ENCODE measurements at regions not wholly inside any gene's neighbourhood (a gene's known extent, or its start where the extent isn't known, plus 50 kb on each side); places are given as distances from the start of the nearest gene placed in this dataset.
"Not testable (repeated sequence)": the region's sequence is repeated elsewhere in the genome, so short reads cannot be mapped to it uniquely, and the experiment has no call there.

GRCh38 chr20:26091921-26092320, 395.3 kb upstream of the ZNF337 start:
- not testable (repeated sequence) for DNase-seq

GRCh38 chr20:26086195-26086594, 389.5 kb upstream of the ZNF337 start:
- DNase-seq: not testable (repeated sequence)

GRCh38 chr20:26073972-26074371, 377.3 kb upstream of the ZNF337 start:
- DNase-seq: not testable (repeated sequence)

- not testable (repeated sequence) for DNase-seq
Observed at GRCh38 chr20:26059324-26059723, 362.7 kb upstream of the ZNF337 start.

- DNase-seq: not testable (repeated sequence)
Observed at GRCh38 chr20:26058446-26058845, 361.8 kb upstream of the ZNF337 start.

GRCh38 chr20:26057135-26057752, 360.6 kb upstream of the ZNF337 start:
- not testable (repeated sequence) for DNase-seq

GRCh38 chr20:26025792-26026191, 329.1 kb upstream of the ZNF337 start:
- DNase-seq: not testable (repeated sequence)

- DNase-seq: not testable (repeated sequence)
Observed at GRCh38 chr20:26010942-26011276, 314.3 kb upstream of the ZNF337 start.

- not testable (repeated sequence) for DNase-seq
Observed at GRCh38 chr20:26010224-26010941, 313.7 kb upstream of the ZNF337 start.

- not testable (repeated sequence) for DNase-seq
Observed at GRCh38 chr20:26009402-26010223, 313.0 kb upstream of the ZNF337 start.

- not testable (repeated sequence) for DNase-seq
Observed at GRCh38 chr20:26008026-26008425, 311.4 kb upstream of the ZNF337 start.

- not testable (repeated sequence) for DNase-seq
Observed at GRCh38 chr20:26006164-26006563, 309.5 kb upstream of the ZNF337 start.

- DNase-seq: not testable (repeated sequence)
Observed at GRCh38 chr20:26003959-26004358, 307.3 kb upstream of the ZNF337 start.

- not testable (repeated sequence) for DNase-seq
Observed at GRCh38 chr20:25997367-25998038, 300.9 kb upstream of the ZNF337 start.

- no peak for DNase-seq
Observed at GRCh38 chr20:25992146-25992545, 295.5 kb upstream of the ZNF337 start.

- DNase-seq: no peak
Observed at GRCh38 chr20:25991756-25992130, 295.1 kb upstream of the ZNF337 start.

- no peak for DNase-seq
Observed at GRCh38 chr20:25991051-25991755, 294.6 kb upstream of the ZNF337 start.

GRCh38 chr20:25989686-25990085, 293.0 kb upstream of the ZNF337 start:
- DNase-seq: not testable (repeated sequence)

- no peak for DNase-seq
Observed at GRCh38 chr20:25989196-25989595, 292.5 kb upstream of the ZNF337 start.

- not testable (repeated sequence) for DNase-seq
Observed at GRCh38 chr20:25987928-25988560, 291.4 kb upstream of the ZNF337 start.

GRCh38 chr20:25987073-25987927, 290.6 kb upstream of the ZNF337 start:
- peak; percentile 67 for DNase-seq

Measured in NCI-H1092 treated with DMSO at 0.1 percent for 48 hours (cell line).